GM12872 (cell line): ENCODE measurements at regions not wholly inside any gene's neighbourhood (a gene's known extent, or its start where the extent isn't known, plus 50 kb on each side); places are given as distances from the start of the nearest gene placed in this dataset.

Experiments
- TF ChIP-seq, protein P1 (sequence below): IDR thresholded peaks from 3 replicates; pipeline ENCODE4 v1.5.1; 2011; ENCODE audit warnings: low read depth, mild to moderate bottlenecking, low read length, moderate library complexity; ENCODE audit not compliant: insufficient read depth

DNA sequence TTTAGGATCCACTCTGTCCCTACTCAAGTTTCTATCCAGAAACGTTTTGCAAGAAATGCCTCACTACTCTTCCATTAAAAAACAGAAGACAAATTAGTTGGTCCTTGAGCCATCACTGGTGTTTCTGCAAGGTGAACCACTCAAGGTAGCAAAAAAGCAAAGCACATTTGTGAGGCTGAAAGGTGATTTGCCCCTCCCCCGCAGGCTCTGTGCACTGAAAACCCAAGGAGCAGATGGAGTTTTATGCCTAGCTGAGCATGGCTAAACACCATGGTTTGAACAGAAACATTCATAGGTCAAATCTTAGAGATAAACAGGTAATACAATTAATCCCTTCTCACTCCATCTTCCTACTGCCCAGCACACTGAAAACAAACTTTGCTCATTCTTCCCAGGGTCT lies 538.2 kb upstream of the CDH5 start:
- TF ChIP-seq, protein P1, sequence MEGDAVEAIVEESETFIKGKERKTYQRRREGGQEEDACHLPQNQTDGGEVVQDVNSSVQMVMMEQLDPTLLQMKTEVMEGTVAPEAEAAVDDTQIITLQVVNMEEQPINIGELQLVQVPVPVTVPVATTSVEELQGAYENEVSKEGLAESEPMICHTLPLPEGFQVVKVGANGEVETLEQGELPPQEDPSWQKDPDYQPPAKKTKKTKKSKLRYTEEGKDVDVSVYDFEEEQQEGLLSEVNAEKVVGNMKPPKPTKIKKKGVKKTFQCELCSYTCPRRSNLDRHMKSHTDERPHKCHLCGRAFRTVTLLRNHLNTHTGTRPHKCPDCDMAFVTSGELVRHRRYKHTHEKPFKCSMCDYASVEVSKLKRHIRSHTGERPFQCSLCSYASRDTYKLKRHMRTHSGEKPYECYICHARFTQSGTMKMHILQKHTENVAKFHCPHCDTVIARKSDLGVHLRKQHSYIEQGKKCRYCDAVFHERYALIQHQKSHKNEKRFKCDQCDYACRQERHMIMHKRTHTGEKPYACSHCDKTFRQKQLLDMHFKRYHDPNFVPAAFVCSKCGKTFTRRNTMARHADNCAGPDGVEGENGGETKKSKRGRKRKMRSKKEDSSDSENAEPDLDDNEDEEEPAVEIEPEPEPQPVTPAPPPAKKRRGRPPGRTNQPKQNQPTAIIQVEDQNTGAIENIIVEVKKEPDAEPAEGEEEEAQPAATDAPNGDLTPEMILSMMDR = no peak

DNA sequence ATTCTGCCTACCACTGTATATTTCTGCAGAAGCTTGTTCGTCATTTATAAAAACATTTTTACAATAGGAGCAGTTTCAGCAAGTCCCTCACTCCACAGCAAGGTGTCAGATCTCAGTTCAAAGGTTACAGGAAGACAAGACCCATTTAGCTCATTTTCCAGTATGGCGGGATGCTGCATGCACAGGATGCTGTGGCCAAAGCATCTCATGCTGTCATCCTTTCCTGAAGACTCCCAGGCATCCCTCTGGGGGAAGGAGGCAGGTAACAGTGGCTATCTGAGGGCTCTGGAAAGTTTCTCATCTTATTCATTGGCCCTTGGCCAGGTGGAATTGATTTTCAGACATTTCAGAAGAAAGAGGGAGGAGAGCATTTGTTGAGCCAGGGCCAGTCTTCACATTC lies 539.3 kb upstream of the CDH5 start:
- TF ChIP-seq, protein P1 = no peak

DNA sequence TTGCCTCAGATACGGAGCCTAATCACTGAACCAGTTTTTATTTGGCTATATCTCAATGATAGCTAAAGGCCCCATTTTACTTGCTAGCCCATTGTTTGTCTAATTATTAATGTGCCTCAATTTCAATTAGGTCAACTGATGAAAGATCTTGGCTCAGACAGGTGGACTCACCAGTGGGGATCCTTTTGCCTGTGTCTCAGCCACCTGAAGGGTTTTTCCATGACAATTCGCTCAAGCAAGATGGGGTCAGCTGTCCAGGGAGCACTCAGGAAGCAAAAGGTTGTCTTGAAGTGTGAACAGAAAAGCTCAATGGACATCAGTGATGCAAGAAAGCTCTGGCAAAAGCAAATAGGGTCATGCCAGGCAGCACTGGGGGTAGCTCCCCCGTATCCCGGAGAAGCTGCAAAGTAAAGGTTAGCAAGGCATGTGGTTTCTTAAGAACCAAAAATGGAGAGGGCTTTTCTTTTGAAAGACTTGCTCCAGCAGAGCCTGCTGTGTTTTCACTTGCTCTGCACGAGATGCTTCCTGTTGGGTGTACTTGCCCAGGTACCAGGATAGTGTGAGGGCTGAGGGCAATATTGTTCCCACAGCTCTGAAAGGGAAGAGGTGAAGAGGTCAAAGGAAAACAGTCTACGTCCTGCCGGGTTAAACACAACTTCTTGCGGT lies 541.2 kb upstream of the CDH5 start:
- TF ChIP-seq, protein P1 = no peak

GRCh38 chr16:65822148-65822547 lies 544.3 kb upstream of the CDH5 start:
- TF ChIP-seq, protein P1 = no peak

- TF ChIP-seq, protein P1 = no peak
Measured at GRCh38 chr16:65819136-65819898, 547.2 kb upstream of the CDH5 start.

DNA sequence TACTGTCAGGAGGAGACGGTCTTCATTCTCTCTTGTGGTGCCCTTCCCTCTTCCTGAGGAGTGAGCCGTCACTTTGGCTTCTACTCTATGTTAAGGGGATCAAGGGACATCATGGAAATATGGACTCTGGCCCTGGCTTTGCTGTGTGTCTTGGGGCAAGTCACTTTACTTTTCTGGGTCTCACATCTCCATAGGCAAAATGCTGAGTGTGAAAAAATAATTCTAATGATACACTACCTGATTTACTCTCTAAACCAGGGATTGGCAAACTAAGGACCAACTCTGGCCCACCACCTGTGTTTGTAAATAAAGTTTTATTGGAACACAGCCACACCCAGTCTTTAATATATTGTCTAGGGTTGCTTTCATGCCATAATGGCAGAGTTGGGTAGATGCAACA lies 548.7 kb upstream of the CDH5 start:
- TF ChIP-seq, protein P1 = no peak

- TF ChIP-seq, protein P1 = no peak
Measured at GRCh38 chr16:65817066-65817465, 549.4 kb upstream of the CDH5 start.
